NCI-H226 (cell line): ENCODE measurements at regions not wholly inside any gene's neighbourhood (a gene's known extent, or its start where the extent isn't known, plus 50 kb on each side); places are given as distances from the start of the nearest gene placed in this dataset.

ENCODE experiments used
- DNase-seq: peaks from one replicate; pipeline ENCODE4 v3.0.0-alpha.2; 2015

DNA sequence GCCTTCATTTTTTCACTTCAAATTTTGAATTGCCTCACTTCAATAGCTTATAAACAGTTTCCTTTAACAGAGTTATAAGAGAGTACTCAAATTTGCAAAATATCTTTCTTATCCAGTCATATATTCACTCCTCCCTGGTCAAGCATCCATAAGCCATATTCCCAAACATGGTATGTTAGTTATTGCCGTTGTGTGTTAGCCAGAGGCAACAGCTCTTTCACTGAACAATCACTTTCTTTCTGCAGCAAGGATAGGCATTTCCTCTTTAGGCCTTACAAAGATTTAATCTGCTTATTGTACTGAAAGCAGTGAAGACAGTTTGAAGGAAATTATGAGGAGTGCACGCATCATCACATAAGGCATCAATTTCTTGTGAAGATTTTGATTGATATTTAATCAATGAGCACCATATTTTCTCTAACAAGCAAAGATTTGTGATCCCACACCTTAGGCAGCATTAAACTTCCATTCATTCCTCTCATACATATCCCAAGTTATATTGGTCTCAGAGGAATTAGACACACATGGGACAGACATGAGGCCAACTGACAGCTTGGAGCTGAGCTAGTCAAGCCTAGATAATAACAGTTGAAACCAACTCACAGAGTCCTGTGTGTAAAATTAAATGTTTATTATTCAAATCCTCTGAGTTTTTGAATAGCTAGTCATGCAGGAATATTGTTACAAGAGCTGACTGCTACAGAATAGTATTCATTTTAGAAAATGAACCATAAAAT, 80.0 kb upstream of the EPHA6 start:
- no peak for DNase-seq

DNA sequence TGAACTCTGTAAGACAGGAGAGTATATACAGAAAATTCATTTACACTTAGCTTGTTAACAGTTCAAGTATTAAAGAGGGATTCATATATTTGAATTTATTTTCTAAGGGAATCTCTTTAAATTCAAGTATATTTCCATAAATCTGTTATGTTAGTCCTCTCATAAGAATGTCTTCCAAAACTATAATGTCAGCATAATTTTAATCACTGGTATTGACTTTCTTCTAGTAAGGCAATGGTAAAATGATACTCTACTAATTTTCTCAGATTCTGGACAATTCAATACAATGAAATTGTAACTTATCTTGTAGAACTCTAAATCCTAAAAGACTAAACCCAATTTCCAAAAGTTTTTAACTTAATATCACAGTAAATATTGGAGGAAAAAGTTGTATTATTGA, 66.3 kb upstream of the EPHA6 start:
- DNase-seq, result no peak

DNA sequence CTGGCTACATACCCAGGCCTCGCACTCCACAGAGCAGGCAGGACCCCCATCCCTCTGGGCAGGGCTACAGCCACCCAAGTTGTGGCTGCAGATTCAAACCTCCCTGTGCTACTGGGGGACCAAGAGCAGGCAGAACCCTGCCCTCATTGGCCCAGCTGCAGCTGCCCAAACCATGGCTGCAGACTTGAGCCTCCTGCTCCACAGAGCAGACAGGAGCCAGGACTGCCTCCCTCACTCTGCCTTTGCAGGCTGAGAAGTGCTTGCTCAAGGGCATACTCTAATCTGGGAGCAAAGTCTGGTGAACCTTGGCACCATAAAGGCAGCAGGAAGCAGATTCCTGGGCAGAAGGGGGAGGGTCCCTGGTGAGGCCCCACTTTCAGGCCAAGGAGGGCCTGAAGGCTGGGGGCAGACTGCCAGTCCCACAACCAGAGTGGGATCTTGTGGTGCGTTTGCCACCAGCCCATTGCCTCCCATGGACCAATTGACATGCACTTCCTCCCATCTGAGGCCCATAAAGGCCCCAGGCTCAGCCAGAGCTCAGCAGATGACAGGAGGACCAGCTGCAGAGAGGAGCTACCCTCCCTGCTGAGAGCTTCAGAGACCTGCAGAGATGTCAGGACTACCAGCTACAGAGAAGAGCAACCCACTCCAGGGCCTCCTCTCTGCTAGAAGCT, 64.2 kb upstream of the EPHA6 start:
- DNase-seq, result no peak

DNA sequence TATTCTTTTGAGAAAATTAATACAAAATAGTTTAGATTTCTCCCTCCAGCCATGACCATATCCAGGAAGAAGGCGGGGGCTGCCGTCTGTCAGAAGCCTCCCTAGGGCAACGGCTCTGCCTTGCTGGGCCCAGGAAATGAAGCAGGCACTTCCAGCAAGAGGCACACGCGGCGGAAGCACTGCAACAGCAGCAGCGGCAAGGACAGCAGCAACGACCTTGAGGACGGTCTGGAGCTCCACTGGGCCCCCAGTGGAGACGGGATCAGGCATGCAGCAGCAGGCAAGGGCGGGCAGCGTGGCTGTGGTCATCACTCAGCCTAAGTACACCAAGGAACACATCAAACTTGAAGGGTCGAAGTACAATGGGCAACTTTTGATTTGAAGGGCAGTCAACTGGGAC, 61.3 kb upstream of the EPHA6 start:
- no peak for DNase-seq

DNA sequence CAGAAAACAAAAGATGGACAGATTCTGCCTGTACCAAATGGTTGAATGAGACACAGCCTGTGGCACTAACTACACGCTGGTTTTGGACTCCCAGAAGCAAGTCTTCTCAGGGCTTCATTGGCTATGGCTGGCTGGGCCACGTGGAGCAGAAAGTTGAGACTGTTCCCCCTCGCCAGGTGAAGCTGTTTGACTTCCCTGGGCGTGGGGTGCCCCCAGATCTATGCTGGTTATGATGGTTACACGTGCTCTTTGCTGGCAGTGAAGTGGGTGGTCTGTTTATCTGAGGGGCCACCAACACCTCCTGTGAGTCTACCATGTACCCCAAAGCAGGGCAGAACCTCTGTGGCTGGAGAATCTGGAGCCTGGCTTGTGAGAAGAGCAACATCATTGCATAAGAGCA, 60.3 kb upstream of the EPHA6 start:
- DNase-seq, result no peak

DNA sequence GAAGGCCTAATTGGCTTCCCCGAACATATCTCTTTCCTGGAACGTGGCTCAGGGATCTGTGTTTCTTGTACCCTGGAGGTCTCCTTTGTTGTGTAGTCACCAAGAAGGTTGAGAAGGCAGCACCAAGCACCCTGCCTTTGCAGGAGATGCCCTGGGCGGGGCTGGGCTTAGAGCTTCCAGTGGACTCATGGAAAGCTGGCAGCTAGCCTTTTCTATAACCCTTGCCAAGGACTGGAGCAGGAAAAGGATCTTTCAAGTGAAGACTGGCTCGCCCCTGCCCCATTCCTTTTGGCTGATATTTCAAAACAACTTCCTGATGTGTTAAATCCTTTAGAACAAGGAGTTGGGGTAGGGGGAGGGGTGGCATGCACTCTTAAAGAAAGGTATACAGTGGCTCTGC, 58.9 kb upstream of the EPHA6 start:
- peak; percentile 44 for DNase-seq

DNA sequence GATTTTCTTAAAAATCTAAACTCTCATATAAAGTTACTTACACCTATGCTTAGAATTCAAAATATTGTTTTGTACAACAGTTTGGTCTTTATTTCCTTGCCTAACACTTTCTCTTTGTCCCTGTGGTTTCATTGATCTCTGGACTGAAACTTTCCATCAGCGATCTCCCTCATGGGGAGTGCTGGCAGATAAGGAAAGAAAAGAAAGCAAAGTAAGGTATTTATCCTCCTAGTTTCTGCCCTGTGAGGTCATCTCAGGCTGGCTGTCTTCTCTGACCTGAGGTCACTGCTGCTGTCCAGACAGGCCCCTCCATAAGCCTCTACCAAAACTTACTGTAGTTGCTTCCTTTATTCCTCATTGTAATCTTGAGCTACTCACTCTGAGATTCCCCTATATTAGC, 57.9 kb upstream of the EPHA6 start:
- no peak for DNase-seq

DNA sequence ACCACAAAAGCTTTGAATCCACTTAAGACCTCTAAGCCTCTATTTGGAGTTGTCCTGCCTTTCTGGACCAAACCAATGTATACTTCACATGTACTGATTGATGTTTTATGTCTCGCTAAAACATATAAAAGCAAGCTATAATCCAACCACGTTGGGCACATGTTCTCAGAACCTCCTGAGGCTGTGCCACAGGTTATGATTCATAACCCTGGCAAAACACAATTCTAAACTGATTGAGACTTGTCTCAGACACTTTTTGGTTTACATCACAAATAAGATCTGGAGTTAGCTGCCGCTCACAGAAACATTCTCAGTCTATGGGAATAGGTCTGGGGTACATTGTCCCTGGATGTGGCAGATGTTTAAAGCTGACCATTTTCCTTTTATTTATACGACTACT, 53.4 kb upstream of the EPHA6 start:
- no peak for DNase-seq
